Stimulated activated effector memory CD8-positive, alpha-beta T cell treated with anti-CD3 and anti-CD28 coated beads, Interleukin-12 subunit alpha, Interleukin-12 subunit beta, amount 100 ng/mL, for 72 hours (primary cell): ENCODE measurements at regions not wholly inside any gene's neighbourhood (a gene's known extent, or its start where the extent isn't known, plus 50 kb on each side); places are given as distances from the start of the nearest gene placed in this dataset.

Experiments
- ATAC-seq: fragments of 150-1000 bp; cut with Tn5 transposase; 2 replicates; pipeline ENCODE4 v1.10.0; 2021
- DNase-seq, 2 donors: peaks; one replicate each; pipeline ENCODE4 v3.0.0; 2021 to 2022; ENCODE audit warnings: low spot score in 2 of 2
- H3K27ac Mint-ChIP-seq: one replicate; pipeline ENCODE4 v1.8.0; 2022; ENCODE audit warnings: mild to moderate bottlenecking, mixed read lengths
- H3K36me3 Mint-ChIP-seq: one replicate; pipeline ENCODE4 v1.8.0; 2022; ENCODE audit warnings: mild to moderate bottlenecking, mixed read lengths
- H3K4me1 Mint-ChIP-seq: one replicate; pipeline ENCODE4 v1.8.0; 2022; ENCODE audit warnings: mixed read lengths
- H3K4me3 Mint-ChIP-seq: one replicate; pipeline ENCODE4 v1.8.0; 2022; ENCODE audit warnings: mild to moderate bottlenecking, mixed read lengths
- H3K9me3 Mint-ChIP-seq: one replicate; pipeline ENCODE4 v1.8.0; 2022; ENCODE audit warnings: mixed read lengths

DNA sequence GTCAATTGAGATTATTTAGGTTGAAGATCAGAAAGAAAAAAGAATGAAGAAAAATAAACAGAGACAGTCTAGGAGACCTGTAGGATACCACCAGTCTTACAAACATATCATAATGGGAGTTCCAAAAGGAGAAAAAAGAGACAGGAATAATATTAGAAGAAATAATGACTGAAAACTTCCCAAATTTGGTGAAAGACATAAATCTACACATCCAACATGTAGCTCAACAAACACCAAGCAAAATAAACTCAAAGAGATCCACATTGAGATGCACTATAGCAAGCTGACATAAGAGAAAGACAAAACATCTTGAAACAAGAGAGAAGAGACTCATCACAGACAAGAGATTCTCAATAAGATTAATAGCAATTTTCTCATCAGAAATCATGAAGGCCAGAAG is 274.0 kb downstream of the TFCP2L1 start:
- DNase-seq (no peak), ATAC-seq (no peak)
- no peaks in the 10 kb centered on the region for H3K36me3 Mint-ChIP-seq
- H3K4me1 Mint-ChIP-seq = no peaks in the 10 kb centered on the region
- H3K4me3 Mint-ChIP-seq = no peak overlapping the region
- H3K27ac Mint-ChIP-seq = no peak overlapping the region
- peaks cover 3% of the 10 kb centered on the region for H3K9me3 Mint-ChIP-seq

DNA sequence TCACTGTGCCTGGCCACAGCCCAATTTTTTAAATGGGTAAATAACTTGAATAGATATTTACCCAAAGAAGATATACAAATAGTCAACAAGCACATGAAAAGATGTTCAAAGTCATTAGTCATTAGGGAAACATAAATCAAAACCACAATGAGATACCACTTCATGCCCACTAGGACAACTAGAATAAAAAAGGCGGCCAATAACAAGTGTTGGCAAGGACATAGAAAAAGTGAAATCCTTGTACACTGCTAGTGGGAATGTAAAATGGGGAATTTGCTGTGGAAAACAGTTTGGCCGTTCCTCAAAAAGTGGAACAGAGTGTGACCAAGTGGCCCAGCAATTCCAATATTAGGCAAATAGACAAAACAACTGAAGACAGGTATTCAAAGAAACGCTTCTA is 270.1 kb downstream of the TFCP2L1 start:
- H3K4me1 Mint-ChIP-seq = no peaks in the 10 kb centered on the region
- no peaks in the 10 kb centered on the region for H3K9me3 Mint-ChIP-seq
- ATAC-seq (no peak), DNase-seq (no peak)
- H3K27ac Mint-ChIP-seq = no peak overlapping the region
- H3K4me3 Mint-ChIP-seq = no peak overlapping the region
- no peaks in the 10 kb centered on the region for H3K36me3 Mint-ChIP-seq

DNA sequence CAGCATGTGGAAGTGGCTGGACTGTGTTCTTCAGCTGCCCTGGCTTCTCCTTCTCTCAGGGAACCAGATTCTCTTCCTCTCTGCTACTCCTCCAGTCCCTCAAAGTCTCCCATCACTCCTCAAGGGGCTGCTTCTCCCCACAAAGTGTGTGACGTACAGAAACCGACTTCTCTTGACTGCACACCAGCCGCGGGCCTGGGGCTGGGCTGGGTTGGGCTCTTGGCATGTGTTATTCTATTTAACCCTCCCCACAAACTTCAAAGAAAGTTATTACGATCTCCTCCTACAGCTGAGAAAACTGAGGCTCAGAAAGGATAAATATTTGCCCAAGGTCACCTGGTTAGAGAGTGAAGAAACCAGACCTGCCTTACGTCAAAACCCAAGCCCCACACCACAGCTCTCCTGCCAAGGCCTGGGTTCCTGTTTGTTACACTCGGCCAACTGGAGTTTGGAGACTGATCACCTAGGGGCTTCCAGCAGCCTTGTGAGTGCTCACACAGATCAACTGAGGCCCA is 269.0 kb downstream of the TFCP2L1 start:
- DNase-seq (no peak), ATAC-seq (no peak)
- no peaks in the 10 kb centered on the region for H3K9me3 Mint-ChIP-seq
- H3K27ac Mint-ChIP-seq = no peak overlapping the region
- no peak overlapping the region for H3K4me3 Mint-ChIP-seq
- no peaks in the 10 kb centered on the region for H3K4me1 Mint-ChIP-seq
- no peaks in the 10 kb centered on the region for H3K36me3 Mint-ChIP-seq

DNA sequence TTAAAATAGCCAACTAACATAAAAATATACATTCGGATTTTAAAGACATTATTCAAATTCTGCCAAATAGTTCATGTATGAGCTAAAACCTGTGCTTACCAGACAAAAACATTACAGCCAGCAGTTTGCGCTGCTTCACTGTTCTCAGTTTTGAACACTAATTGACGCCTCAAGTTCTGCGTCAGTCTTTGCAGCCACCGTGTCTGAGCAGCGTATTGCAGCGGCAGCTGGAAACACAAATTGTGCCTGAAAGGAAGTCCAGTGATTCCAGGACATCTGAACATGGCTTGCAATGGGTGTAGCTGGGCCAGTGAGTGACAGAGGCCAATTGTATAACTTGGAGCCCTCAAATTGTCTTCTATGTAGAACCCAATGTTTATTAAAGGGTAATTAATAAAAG is 267.6 kb downstream of the TFCP2L1 start:
- Mint-ChIP-seq H3K4me3 (no peak overlapping the region), H3K36me3 (no peaks in the 10 kb centered on the region), H3K27ac (no peak overlapping the region), H3K9me3 (no peaks in the 10 kb centered on the region), H3K4me1 (no peaks in the 10 kb centered on the region)
- DNase-seq (no peak), ATAC-seq (no peak)

DNA sequence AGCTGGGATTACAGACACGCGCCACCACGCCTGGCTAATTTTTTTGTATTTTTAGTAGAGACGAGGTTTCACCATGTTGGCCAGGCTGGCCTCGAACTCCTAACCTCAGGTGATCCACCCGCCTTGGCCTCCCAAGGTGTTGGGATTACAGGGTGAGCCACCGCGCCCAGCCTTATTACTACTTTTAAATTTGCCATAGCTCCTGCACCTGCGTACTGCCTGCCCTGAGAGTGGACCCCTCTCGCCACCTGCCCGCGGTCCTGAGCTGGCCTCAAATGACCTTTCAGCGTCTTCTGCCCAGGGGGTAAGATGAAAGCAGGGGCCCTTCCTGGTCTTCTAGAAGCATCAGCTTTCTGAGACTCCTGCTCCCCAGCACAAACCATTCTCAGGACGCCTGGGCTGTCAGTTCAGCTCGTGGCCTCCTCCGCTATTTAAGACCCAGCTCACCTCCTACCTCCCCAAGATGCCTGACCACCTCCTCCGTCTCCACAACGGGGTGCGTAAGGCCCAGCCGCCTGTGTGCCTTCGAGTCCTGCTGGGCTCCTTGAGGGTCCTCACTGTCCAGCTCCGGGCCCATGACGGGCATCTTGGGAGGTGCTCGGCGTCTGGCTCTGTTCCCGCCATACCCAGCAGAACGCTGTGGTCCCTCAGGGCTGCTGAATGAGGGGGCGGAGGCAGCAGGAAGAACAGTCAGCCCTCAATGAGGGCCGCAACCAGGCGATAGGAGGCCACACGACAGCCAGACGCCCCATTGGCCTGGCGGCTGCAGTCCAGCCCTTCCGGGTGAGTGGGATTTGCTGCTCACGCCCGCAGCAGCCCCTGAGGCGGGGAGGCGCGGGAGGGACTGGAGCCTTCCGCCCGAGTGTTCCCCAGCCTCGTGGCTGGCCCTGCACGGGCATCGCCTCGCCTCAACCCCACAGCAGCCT is 266.6 kb downstream of the TFCP2L1 start:
- H3K9me3 Mint-ChIP-seq = no peaks in the 10 kb centered on the region
- H3K27ac Mint-ChIP-seq = no peak overlapping the region
- no peak overlapping the region for H3K4me3 Mint-ChIP-seq
- no peaks in the 10 kb centered on the region for H3K36me3 Mint-ChIP-seq
- ATAC-seq = no peak
- no peaks in the 10 kb centered on the region for H3K4me1 Mint-ChIP-seq
- DNase-seq = peak in 1 of 2 donors; percentile 36

DNA sequence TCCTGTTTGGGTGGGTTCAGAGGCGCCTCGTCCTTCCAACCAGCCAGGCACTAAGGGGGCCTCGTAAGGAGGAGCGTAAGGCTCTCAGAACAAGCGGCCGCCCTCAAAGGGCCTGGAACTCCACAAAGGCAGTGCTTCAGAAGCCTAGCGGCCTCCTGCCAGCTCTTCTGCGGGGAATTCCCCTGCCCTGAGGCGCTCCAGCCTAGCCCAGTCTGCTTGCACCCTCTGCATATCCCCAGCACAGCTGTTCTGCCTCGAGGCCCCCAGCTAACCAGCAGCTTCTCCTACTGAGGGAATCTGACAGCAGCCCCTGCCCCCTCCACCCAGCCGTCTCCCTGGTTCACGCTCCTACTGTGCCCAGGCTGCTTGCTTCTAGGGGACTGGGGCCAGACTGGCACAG is 265.9 kb downstream of the TFCP2L1 start:
- Mint-ChIP-seq H3K27ac (no peak overlapping the region), H3K4me3 (no peak overlapping the region), H3K9me3 (no peaks in the 10 kb centered on the region), H3K36me3 (no peaks in the 10 kb centered on the region), H3K4me1 (no peaks in the 10 kb centered on the region)
- DNase-seq (peak in 1 of 2 donors; percentile 42), ATAC-seq (no peak)

DNA sequence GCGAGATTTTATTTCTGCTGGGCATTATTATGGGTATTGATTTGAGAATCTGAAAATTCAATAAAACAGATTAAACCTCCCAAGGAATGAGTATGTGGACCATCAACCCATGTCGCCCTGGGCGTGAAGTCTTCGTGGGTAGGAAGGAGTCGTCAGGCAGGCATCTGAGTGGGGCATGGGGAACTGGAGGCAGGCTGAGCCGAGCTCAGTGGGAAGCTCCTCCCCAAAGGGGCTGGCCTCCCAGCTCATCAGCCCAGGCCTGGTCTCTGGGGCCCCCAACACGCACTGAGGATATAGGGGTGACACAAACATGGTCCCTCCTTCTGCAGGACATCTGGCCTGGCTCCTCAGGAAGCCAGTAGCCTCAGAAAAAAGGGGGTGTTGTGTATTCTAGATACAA is 265.2 kb downstream of the TFCP2L1 start:
- Mint-ChIP-seq H3K9me3 (no peaks in the 10 kb centered on the region), H3K36me3 (no peaks in the 10 kb centered on the region), H3K4me3 (no peak overlapping the region), H3K4me1 (no peaks in the 10 kb centered on the region), H3K27ac (no peak overlapping the region)
- ATAC-seq = no peak
- DNase-seq = peak in 1 of 2 donors; percentile 12

DNA sequence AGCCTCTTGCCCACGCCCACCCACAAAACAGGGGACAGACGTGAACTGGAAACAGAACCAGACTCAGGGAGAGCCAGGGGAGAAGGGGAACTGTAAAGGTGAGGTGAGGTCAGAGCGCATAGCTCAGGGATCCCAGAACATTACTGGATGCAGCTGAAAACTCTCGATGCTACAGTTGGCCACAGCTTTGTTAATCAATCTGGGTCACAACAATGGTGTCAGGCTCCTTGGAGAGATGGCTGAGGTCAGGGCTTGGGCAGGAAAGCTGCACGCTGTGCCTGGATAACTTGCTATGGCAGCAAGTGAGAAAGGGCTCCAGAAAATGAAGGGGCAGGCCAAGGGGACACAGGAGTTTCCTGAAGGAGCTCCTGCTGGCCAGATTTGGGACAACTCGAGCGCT is 263.3 kb downstream of the TFCP2L1 start:
- H3K4me3 Mint-ChIP-seq = no peak overlapping the region
- H3K27ac Mint-ChIP-seq = no peak overlapping the region
- no peak for DNase-seq
- peaks cover 4% of the 10 kb centered on the region for H3K9me3 Mint-ChIP-seq
- H3K4me1 Mint-ChIP-seq = no peaks in the 10 kb centered on the region
- no peaks in the 10 kb centered on the region for H3K36me3 Mint-ChIP-seq
- no peak for ATAC-seq

DNA sequence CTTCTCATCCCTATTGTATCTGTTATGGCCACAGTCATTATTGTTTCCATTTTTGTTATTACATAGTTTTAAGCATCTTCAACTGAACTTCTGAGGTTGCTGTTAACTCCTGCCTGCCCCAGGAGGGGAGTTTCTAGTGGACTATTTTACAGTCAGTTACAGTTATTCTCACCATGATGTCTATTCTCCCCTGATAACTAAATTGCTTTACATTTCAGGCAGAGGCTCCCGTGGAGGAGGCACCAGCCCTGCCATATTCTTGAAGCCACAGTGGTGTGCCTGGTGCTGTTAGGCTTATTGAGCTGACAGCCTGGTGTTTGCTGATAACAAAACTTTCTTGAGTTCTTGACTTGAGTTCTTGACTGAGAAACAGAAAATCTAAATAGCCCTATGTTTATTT is 256.4 kb downstream of the TFCP2L1 start:
- no peak for ATAC-seq
- H3K9me3 Mint-ChIP-seq = peaks cover 4% of the 10 kb centered on the region
- H3K27ac Mint-ChIP-seq = no peak overlapping the region
- no peaks in the 10 kb centered on the region for H3K4me1 Mint-ChIP-seq
- H3K36me3 Mint-ChIP-seq = no peaks in the 10 kb centered on the region
- no peak for DNase-seq
- no peak overlapping the region for H3K4me3 Mint-ChIP-seq

DNA sequence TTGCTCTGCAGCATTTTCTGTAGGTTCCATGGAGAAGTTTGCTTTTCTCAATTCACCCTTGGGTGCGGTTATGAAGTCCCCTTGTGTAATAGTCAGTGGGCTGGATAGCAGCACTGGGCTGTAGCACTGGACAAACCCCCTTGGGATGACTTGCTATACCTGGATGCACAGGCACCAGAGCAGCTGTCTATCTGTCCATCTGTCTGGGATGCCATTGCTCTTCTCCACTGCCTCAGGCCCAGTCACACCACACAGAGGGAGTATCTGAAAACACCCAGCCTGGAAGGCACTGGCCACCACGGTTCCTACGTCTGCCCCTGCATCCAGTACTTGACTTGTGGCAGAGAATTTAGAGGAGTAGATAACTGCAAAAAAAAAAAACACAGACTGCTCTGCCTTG is 254.5 kb downstream of the TFCP2L1 start:
- no peaks in the 10 kb centered on the region for H3K4me1 Mint-ChIP-seq
- peaks cover 2% of the 10 kb centered on the region for H3K9me3 Mint-ChIP-seq
- DNase-seq (no peak), ATAC-seq (no peak)
- no peak overlapping the region for H3K4me3 Mint-ChIP-seq
- no peaks in the 10 kb centered on the region for H3K36me3 Mint-ChIP-seq
- no peak overlapping the region for H3K27ac Mint-ChIP-seq

DNA sequence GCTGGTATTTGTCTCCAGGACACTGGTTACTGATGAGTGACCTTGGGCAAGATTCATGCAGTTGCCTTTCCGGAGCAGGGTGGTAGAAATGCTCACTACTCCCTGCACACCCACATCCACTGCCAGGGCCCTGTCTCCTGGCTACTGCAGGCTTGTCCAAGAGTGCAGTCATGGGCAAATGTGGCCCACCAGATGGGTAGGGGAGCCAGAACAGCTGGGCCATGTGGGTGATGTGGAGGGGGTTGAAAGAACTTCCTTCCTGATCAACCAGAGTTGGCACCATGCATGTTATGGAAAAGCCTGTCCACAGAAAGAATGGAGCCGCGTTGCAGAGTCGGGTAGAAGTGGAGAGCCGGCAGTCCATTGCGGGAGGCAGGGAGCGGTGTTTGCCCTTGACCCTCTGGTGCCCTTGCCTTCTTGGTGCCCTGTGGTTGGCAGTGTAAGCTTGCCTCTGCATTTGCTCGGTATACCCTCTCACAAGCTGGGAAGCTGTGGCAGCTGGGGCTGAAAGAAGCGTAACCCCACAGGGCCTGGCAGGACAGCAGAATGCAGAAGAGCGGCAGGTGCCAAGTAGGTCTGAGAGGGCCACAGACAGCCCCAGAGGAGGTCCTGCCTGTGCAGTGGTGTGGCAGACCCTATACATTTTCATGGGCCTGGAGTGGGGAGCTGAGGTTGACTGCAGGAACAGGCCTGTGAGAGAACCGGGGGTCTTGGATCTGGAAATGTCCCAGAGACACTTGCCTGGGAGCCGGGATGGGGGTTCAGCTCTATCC is 253.2 kb downstream of the TFCP2L1 start:
- H3K4me1 Mint-ChIP-seq = no peaks in the 10 kb centered on the region
- no peak for DNase-seq

DNA sequence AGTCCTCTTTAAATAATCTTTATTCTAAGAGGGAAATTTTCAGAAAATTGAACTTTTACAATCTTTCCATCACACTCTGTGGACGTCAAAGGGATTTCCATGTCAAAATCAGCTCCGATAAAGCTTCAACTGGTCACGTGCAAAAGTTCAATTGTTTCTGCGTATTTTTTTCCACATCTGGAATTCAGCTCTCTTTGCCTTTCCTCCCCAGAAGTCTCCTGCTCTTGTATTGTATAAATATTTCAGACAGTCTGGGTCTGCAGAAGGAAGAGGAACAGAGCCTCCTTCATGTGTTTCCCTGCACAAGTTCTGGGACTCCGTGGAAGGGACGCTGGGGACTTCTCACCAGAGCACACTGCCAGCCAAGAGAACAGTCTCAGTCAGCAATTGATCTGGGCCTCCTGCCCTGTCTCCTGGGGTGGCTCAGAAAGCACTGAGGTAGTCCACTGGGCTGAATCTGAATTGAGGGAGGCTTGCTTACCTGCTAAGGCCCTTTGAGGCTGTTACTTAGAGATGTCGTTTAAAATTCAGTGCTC is 251.5 kb downstream of the TFCP2L1 start:
- Mint-ChIP-seq H3K36me3 (no peaks in the 10 kb centered on the region), H3K9me3 (no peaks in the 10 kb centered on the region), H3K4me1 (no peaks in the 10 kb centered on the region), H3K4me3 (no peak overlapping the region), H3K27ac (no peak overlapping the region)
- DNase-seq (no peak), ATAC-seq (no peak)

More for the DNA sequence above, 253.2 kb downstream of the TFCP2L1 start:
- no peaks in the 10 kb centered on the region for H3K36me3 Mint-ChIP-seq
- no peak overlapping the region for H3K27ac Mint-ChIP-seq
- ATAC-seq = peak; percentile 24
- H3K4me3 Mint-ChIP-seq = no peak overlapping the region
- H3K9me3 Mint-ChIP-seq = no peaks in the 10 kb centered on the region

DNA sequence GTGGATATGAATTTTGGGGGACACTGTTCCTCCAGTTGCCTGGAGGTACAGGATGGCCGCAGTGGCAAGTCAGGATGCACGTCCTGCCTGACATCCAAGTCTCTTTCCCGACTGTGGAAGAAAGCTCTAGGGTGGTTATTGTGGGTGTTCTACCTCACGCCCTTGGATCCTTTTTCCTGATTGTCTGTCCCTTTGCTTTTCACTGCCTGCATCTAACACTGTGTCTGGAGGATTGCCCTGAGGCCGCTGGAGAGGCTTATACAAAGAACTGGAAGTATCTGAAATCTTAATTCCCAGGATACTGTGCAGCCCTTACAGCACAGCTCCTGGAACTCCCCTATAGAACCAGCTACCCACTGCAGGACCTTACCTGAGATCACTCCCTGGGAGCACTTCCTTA is 250.5 kb downstream of the TFCP2L1 start:
- no peak overlapping the region for H3K4me3 Mint-ChIP-seq
- no peaks in the 10 kb centered on the region for H3K4me1 Mint-ChIP-seq
- ATAC-seq = no peak
- H3K27ac Mint-ChIP-seq = no peak overlapping the region
- no peak for DNase-seq
- no peaks in the 10 kb centered on the region for H3K9me3 Mint-ChIP-seq
- H3K36me3 Mint-ChIP-seq = no peaks in the 10 kb centered on the region

DNA sequence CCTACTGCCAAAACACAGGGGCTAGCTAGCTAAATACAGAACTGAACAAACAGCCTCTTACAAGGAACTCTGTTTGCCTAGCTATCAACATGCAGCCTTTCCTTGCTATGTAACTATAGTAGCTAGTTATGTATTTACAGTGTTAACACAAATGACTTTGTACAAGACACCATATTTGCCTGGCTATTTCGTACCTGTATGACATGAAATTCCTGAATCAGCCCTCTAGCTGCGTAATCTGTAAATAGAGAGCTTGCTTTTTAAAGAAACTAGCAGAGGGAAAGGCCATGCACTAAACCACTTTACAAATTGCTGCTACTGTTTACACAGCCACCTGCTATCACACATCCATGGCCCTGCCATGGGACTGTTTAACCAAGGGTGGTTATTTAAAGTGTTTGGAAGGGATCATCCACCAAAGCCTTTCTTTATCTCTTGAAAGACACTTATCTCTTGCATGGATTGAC is 248.7 kb downstream of the TFCP2L1 start:
- Mint-ChIP-seq H3K9me3 (no peaks in the 10 kb centered on the region), H3K4me3 (no peak overlapping the region), H3K27ac (no peak overlapping the region), H3K4me1 (no peaks in the 10 kb centered on the region), H3K36me3 (no peaks in the 10 kb centered on the region)
- DNase-seq (no peak), ATAC-seq (no peak)

DNA sequence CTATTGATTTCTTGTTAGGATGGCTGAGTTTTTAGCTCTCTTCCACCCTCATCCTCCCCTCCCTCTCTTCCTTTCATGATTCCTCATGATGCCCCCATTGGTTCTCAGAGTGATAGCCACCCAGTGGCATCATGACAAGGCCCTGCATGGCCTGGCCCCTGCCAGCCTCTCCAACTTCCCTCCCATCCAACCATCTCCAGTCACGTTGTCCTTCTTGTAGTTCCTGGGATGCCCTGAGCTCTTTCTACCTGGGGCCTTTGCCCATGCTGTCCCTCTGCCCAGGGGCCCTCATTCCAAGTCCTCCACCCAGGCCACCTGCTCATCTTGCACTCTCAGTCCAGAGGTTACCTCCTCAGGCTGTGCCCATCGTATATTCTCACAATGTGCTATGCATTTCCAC is 247.5 kb downstream of the TFCP2L1 start:
- H3K4me1 Mint-ChIP-seq = no peaks in the 10 kb centered on the region
- H3K4me3 Mint-ChIP-seq = no peak overlapping the region
- no peaks in the 10 kb centered on the region for H3K9me3 Mint-ChIP-seq
- no peak overlapping the region for H3K27ac Mint-ChIP-seq
- DNase-seq (no peak), ATAC-seq (no peak)
- no peaks in the 10 kb centered on the region for H3K36me3 Mint-ChIP-seq
